ENCODE measurements at regions not wholly inside any gene's neighbourhood (a gene's known extent, or its start where the extent isn't known, plus 50 kb on each side); places are given as distances from the start of the nearest gene placed in this dataset.

- H3K4me1 ChIP-seq (ENCODE audit: control insufficient read depth, extremely low read depth, insufficient read depth, low read length), result no peaks in the 10 kb centered on the region
- no peak overlapping the region for H3K4me3 ChIP-seq (replicated peaks in 1 of 4; ENCODE audit: control extremely low read depth in 1 of 4, insufficient read depth in 1 of 4, low read depth in 3 of 4, low read length in 4 of 4)
- no peak overlapping the region for H2AFZ ChIP-seq (ENCODE audit: low read length)
- H3K27me3 ChIP-seq (ENCODE audit: control insufficient read depth, insufficient read depth, low read length), result no peaks in the 10 kb centered on the region
- peak in 1 of 2 donors; percentile 11 for DNase-seq (ENCODE audit: low read depth in 2 of 2)
- TF ChIP-seq EZH2 (IDR thresholded peaks at IDR 0.05; ENCODE audit: low read length, missing control alignments), result no peak
- TF ChIP-seq CTCF (conservative IDR thresholded peaks at IDR 0.05 in 1 of 2, IDR thresholded peaks at IDR 0.05 in 1 of 2; ENCODE audit: low read depth in 1 of 2, low read length in 2 of 2), result no peak
- H4K20me1 ChIP-seq (ENCODE audit: control insufficient read depth, extremely low read depth, insufficient read depth, low read length), result no peaks in the 10 kb centered on the region
- no peak overlapping the region for H3K27ac ChIP-seq (ENCODE audit: insufficient read depth, low read length)
- no peak overlapping the region for H3K9ac ChIP-seq (ENCODE audit: insufficient read depth, low read length)
- no peaks in the 10 kb centered on the region for H3K79me2 ChIP-seq (ENCODE audit: control insufficient read depth, insufficient read depth, low read length)
- no peak overlapping the region for H3K4me2 ChIP-seq (ENCODE audit: extremely low read depth, insufficient read depth, low read length)
- H3K36me3 ChIP-seq (ENCODE audit: control insufficient read depth, insufficient read depth, low read length), result no peaks in the 10 kb centered on the region
- no peaks in the 10 kb centered on the region for H3K9me3 ChIP-seq (ENCODE audit: control insufficient read depth, insufficient read depth, low read depth, low read length)
Observed at GRCh38 chr3:99176169-99176964, 274.9 kb upstream of the DCBLD2 start.

DNA sequence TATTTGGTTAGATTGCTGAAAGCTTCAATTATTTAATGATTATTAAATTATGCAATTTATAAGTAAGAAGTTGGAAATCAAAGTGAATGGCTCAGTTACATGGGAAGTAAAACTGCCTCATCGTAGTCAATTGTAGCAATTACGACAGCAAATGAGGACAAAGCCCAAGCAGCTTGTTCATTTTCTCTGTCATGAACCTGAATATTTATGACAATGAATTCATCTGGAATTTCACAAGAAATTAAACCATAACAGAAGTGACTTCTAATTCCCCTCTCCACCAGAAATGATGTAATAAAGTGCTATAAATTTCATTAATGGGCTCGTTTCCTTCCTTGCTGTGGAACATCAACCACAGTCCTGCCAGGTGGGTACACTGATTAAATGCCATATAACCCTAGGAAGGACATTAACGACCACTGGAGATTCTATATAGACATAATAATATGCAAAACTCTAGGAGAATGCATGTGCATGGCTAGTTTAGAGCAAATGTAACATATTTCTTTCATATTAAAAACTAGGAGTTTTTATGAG is 273.8 kb upstream of the DCBLD2 start:
- H3K4me2 ChIP-seq (ENCODE audit: extremely low read depth, insufficient read depth, low read length), result no peak overlapping the region
- no peak for DNase-seq (ENCODE audit: low read depth in 2 of 2)
- TF ChIP-seq EZH2 (IDR thresholded peaks at IDR 0.05; ENCODE audit: low read length, missing control alignments), result no peak
- TF ChIP-seq CTCF (conservative IDR thresholded peaks at IDR 0.05 in 1 of 2, IDR thresholded peaks at IDR 0.05 in 1 of 2; ENCODE audit: low read depth in 1 of 2, low read length in 2 of 2), result no peak
- H3K4me3 ChIP-seq (replicated peaks in 1 of 4; ENCODE audit: control extremely low read depth in 1 of 4, insufficient read depth in 1 of 4, low read depth in 3 of 4, low read length in 4 of 4), result no peak overlapping the region
- no peak overlapping the region for H3K9ac ChIP-seq (ENCODE audit: insufficient read depth, low read length)
- no peaks in the 10 kb centered on the region for H3K27me3 ChIP-seq (ENCODE audit: control insufficient read depth, insufficient read depth, low read length)
- no peaks in the 10 kb centered on the region for H3K36me3 ChIP-seq (ENCODE audit: control insufficient read depth, insufficient read depth, low read length)
- H3K4me1 ChIP-seq (ENCODE audit: control insufficient read depth, extremely low read depth, insufficient read depth, low read length), result no peaks in the 10 kb centered on the region
- no peak overlapping the region for H3K27ac ChIP-seq (ENCODE audit: insufficient read depth, low read length)
- H3K79me2 ChIP-seq (ENCODE audit: control insufficient read depth, insufficient read depth, low read length), result no peaks in the 10 kb centered on the region
- no peaks in the 10 kb centered on the region for H3K9me3 ChIP-seq (ENCODE audit: control insufficient read depth, insufficient read depth, low read depth, low read length)
- no peak overlapping the region for H2AFZ ChIP-seq (ENCODE audit: low read length)
- no peaks in the 10 kb centered on the region for H4K20me1 ChIP-seq (ENCODE audit: control insufficient read depth, extremely low read depth, insufficient read depth, low read length)

GRCh38 chr3:99172736-99173657 is 271.5 kb upstream of the DCBLD2 start:
- DNase-seq (ENCODE audit: low read depth in 2 of 2), result peak; percentile 71 to 85
- no peaks in the 10 kb centered on the region for H3K36me3 ChIP-seq (ENCODE audit: control insufficient read depth, insufficient read depth, low read length)
- H3K27ac ChIP-seq (ENCODE audit: insufficient read depth, low read length), result no peak overlapping the region
- H3K79me2 ChIP-seq (ENCODE audit: control insufficient read depth, insufficient read depth, low read length), result no peaks in the 10 kb centered on the region
- no peak overlapping the region for H3K4me3 ChIP-seq (replicated peaks in 1 of 4; ENCODE audit: control extremely low read depth in 1 of 4, insufficient read depth in 1 of 4, low read depth in 3 of 4, low read length in 4 of 4)
- no peaks in the 10 kb centered on the region for H3K9me3 ChIP-seq (ENCODE audit: control insufficient read depth, insufficient read depth, low read depth, low read length)
- H3K4me1 ChIP-seq (ENCODE audit: control insufficient read depth, extremely low read depth, insufficient read depth, low read length), result no peaks in the 10 kb centered on the region
- H3K27me3 ChIP-seq (ENCODE audit: control insufficient read depth, insufficient read depth, low read length), result no peaks in the 10 kb centered on the region
- peak overlapping the region; percentile 67 for H2AFZ ChIP-seq (ENCODE audit: low read length)
- no peaks in the 10 kb centered on the region for H4K20me1 ChIP-seq (ENCODE audit: control insufficient read depth, extremely low read depth, insufficient read depth, low read length)
- TF ChIP-seq EZH2 (IDR thresholded peaks at IDR 0.05; ENCODE audit: low read length, missing control alignments) (no peak), CTCF (conservative IDR thresholded peaks at IDR 0.05 in 1 of 2, IDR thresholded peaks at IDR 0.05 in 1 of 2; ENCODE audit: low read depth in 1 of 2, low read length in 2 of 2) (peak; percentile 84 to 93)
- H3K4me2 ChIP-seq (ENCODE audit: extremely low read depth, insufficient read depth, low read length), result no peak overlapping the region
- H3K9ac ChIP-seq (ENCODE audit: insufficient read depth, low read length), result no peak overlapping the region
